Thyroid gland (tissue), 4 donors: ENCODE measurements at regions not wholly inside any gene's neighbourhood (a gene's known extent, or its start where the extent isn't known, plus 50 kb on each side); places are given as distances from the start of the nearest gene placed in this dataset.

ENCODE experiments used
- POLR2A ChIP-seq, 2 donors: fragments of 450-650 bp; IDR thresholded peaks; one replicate each; pipeline ENCODE4 v1.6.1; 2017; ENCODE audit warnings: antibody characterized with exemption in 2 of 2, mild to moderate bottlenecking in 2 of 2, moderate library complexity in 1 of 2
- TF ChIP-seq, protein P1 (sequence below), 6 experiments: fragments of 200-600 bp in 3 of 6; fragments of 450-650 bp in 3 of 6; sonication (generic) in 3 of 6; IDR thresholded peaks; one replicate each; pipeline ENCODE4 v1.5.1; 2016 to 2019; ENCODE audit warnings: antibody characterized with exemption in 6 of 6, mild to moderate bottlenecking in 2 of 6, inconsistent platforms in 1 of 6, moderate library complexity in 1 of 6

DNA sequence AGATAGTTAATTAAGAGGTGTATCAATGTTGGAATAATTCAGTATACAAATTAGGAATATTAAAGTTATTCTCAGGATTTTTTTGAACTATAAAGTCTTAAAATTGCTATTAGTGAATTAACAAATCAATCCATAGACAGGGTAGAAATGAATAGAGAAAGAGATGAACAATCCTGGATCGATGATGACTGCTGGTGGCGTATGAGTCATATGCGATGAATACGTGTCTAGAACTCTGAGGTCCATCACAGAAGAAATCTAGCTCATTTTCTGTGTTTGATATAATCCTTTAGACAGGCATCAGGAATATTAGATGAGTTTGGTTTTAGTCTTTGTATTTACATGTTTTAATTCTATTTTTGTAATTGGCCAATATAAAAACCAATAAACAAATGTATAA lies 85.4 kb upstream of the RTL1 start:
- no peak for TF ChIP-seq POLR2A (IDR thresholded peaks at IDR 0.05)
- TF ChIP-seq, protein P1, sequence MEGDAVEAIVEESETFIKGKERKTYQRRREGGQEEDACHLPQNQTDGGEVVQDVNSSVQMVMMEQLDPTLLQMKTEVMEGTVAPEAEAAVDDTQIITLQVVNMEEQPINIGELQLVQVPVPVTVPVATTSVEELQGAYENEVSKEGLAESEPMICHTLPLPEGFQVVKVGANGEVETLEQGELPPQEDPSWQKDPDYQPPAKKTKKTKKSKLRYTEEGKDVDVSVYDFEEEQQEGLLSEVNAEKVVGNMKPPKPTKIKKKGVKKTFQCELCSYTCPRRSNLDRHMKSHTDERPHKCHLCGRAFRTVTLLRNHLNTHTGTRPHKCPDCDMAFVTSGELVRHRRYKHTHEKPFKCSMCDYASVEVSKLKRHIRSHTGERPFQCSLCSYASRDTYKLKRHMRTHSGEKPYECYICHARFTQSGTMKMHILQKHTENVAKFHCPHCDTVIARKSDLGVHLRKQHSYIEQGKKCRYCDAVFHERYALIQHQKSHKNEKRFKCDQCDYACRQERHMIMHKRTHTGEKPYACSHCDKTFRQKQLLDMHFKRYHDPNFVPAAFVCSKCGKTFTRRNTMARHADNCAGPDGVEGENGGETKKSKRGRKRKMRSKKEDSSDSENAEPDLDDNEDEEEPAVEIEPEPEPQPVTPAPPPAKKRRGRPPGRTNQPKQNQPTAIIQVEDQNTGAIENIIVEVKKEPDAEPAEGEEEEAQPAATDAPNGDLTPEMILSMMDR (IDR thresholded peaks at IDR 0.05): no peak
